SH-SY5Y (cell line): ENCODE measurements at regions not wholly inside any gene's neighbourhood (a gene's known extent, or its start where the extent isn't known, plus 50 kb on each side); places are given as distances from the start of the nearest gene placed in this dataset.

ENCODE experiments used
- GATA2 ChIP-seq: IDR thresholded peaks from 2 replicates; pipeline ENCODE4 v1.6.1; 2011; ENCODE audit warnings: mild to moderate bottlenecking, low read depth, low read length
- GATA3 ChIP-seq: IDR thresholded peaks from 2 replicates; pipeline ENCODE4 v1.6.1; 2011; ENCODE audit warnings: low read depth, mild to moderate bottlenecking, low read length, moderate library complexity

GRCh38 chr2:16816016-16816415 is 150.4 kb upstream of the CYRIA start:
- TF ChIP-seq GATA2 (no peak), GATA3 (no peak)
